Astrocyte (in vitro differentiated cells and primary cell): ENCODE measurements at regions not wholly inside any gene's neighbourhood (a gene's known extent, or its start where the extent isn't known, plus 50 kb on each side); places are given as distances from the start of the nearest gene placed in this dataset.

Experiments
- DNase-seq: peaks from one replicate; pipeline ENCODE4 v3.0.0-alpha.2; 2010; ENCODE audit warnings: low read depth
- FAIRE-seq: peaks from 2 replicates; lab custom pipeline; 2011; peaks lifted over from hg19 to GRCh38; lab: Jason Lieb, UNC
- H2AFZ ChIP-seq: 2 replicates; pipeline ENCODE4 v1.6.0; 2012; ENCODE audit warnings: low read depth, low read length, inconsistent platforms
- H3K27ac ChIP-seq: 2 replicates; pipeline ENCODE4 v1.5.1; 2011; ENCODE audit warnings: low read depth, low read length, inconsistent platforms
- H3K27me3 ChIP-seq: 2 replicates; pipeline ENCODE4 v1.6.0; 2011; ENCODE audit warnings: low read length, inconsistent platforms; ENCODE audit not compliant: insufficient read depth
- H3K36me3 ChIP-seq: 2 replicates; pipeline ENCODE4 v1.5.1; 2011; ENCODE audit warnings: low read length, inconsistent platforms; ENCODE audit not compliant: insufficient read depth
- H3K4me1 ChIP-seq: 2 replicates; pipeline ENCODE4 v1.5.1; 2011; ENCODE audit warnings: low read length, inconsistent platforms; ENCODE audit not compliant: insufficient read depth
- H3K4me2 ChIP-seq: 2 replicates; pipeline ENCODE4 v1.6.0; 2012; ENCODE audit warnings: low read length, inconsistent platforms
- H3K4me3 ChIP-seq: 2 replicates; pipeline ENCODE4 v1.5.1; 2011; ENCODE audit warnings: low read depth, mild to moderate bottlenecking, low read length, inconsistent platforms; ENCODE audit not compliant: insufficient read depth
- H3K79me2 ChIP-seq: 2 replicates; pipeline ENCODE4 v1.6.0; 2012; ENCODE audit warnings: mild to moderate bottlenecking, low read length, inconsistent platforms; ENCODE audit not compliant: insufficient read depth
- H3K9ac ChIP-seq: 2 replicates; pipeline ENCODE4 v1.6.0; 2012; ENCODE audit warnings: mild to moderate bottlenecking, low read length, inconsistent platforms
- H3K9me3 ChIP-seq: 2 replicates; pipeline ENCODE4 v1.5.1; 2012; ENCODE audit warnings: low read depth, mild to moderate bottlenecking, low read length, inconsistent platforms; ENCODE audit not compliant: insufficient read depth
- H4K20me1 ChIP-seq: 2 replicates; pipeline ENCODE4 v1.6.0; 2012; ENCODE audit warnings: low read length, inconsistent platforms; ENCODE audit not compliant: insufficient read depth
- H3K27ac Mint-ChIP-seq: one replicate; pipeline ENCODE4 v1.8.0; 2021; ENCODE audit warnings: mild to moderate bottlenecking, mixed read lengths; ENCODE audit not compliant: unreplicated experiment
- H3K27me3 Mint-ChIP-seq: one replicate; pipeline ENCODE4 v1.8.0; 2021; ENCODE audit warnings: low read depth, mixed read lengths; ENCODE audit not compliant: unreplicated experiment
- H3K36me3 Mint-ChIP-seq: one replicate; pipeline ENCODE4 v1.8.0; 2021; ENCODE audit warnings: low read depth, mixed read lengths; ENCODE audit not compliant: unreplicated experiment
- H3K4me1 Mint-ChIP-seq: one replicate; pipeline ENCODE4 v1.8.0; 2021; ENCODE audit warnings: low read depth, mixed read lengths; ENCODE audit not compliant: unreplicated experiment
- H3K4me3 Mint-ChIP-seq: one replicate; pipeline ENCODE4 v1.8.0; 2021; ENCODE audit warnings: mild to moderate bottlenecking, moderate library complexity, mixed read lengths; ENCODE audit not compliant: unreplicated experiment
- H3K9me3 Mint-ChIP-seq: one replicate; pipeline ENCODE4 v1.8.0; 2021; ENCODE audit warnings: mild to moderate bottlenecking, mixed read lengths; ENCODE audit not compliant: unreplicated experiment
- CTCF ChIP-seq: IDR thresholded peaks from 2 replicates; pipeline ENCODE4 v1.5.1; 2011; ENCODE audit warnings: low read depth, mild to moderate bottlenecking, inconsistent platforms, low read length, moderate library complexity; ENCODE audit not compliant: insufficient read depth
- EZH2 ChIP-seq: IDR thresholded peaks from 2 replicates; pipeline ENCODE4 v1.6.1; 2012; ENCODE audit warnings: mild to moderate bottlenecking, low read length, inconsistent platforms; ENCODE audit not compliant: insufficient read depth

GRCh38 chr1:219480011-219480410, 132.9 kb downstream of the ZC3H11B start:
- Histone ChIP-seq H3K9me3 (no peaks in the 10 kb centered on the region), H3K4me2 (no peak overlapping the region), H3K79me2 (no peaks in the 10 kb centered on the region), H3K4me1 (no peaks in the 10 kb centered on the region), H3K4me3 (no peak overlapping the region), H3K27me3 (no peaks in the 10 kb centered on the region), H3K27ac (no peak overlapping the region), H2AFZ (no peak overlapping the region), H3K36me3 (no peaks in the 10 kb centered on the region), H4K20me1 (no peaks in the 10 kb centered on the region), H3K9ac (no peak overlapping the region)
- Mint-ChIP-seq H3K4me1 (peaks cover 12% of the 10 kb centered on the region), H3K9me3 (no peaks in the 10 kb centered on the region), H3K27me3 (peaks cover 2% of the 10 kb centered on the region), H3K27ac (no peak overlapping the region), H3K4me3 (no peak overlapping the region), H3K36me3 (no peaks in the 10 kb centered on the region)
- peak; percentile 39 for DNase-seq
- FAIRE-seq = no peak
- TF ChIP-seq EZH2 (no peak), CTCF (no peak)

- Histone ChIP-seq H3K4me1 (no peaks in the 10 kb centered on the region), H2AFZ (no peak overlapping the region), H3K27me3 (no peaks in the 10 kb centered on the region), H3K79me2 (no peaks in the 10 kb centered on the region), H3K4me2 (no peak overlapping the region), H3K27ac (no peak overlapping the region), H3K9ac (no peak overlapping the region), H3K4me3 (no peak overlapping the region), H3K9me3 (no peaks in the 10 kb centered on the region), H4K20me1 (no peaks in the 10 kb centered on the region), H3K36me3 (no peaks in the 10 kb centered on the region)
- TF ChIP-seq CTCF = no peak
- no peak for TF ChIP-seq EZH2
- no peak overlapping the region for H3K4me3 Mint-ChIP-seq
- no peak overlapping the region for H3K27ac Mint-ChIP-seq
- no peak for FAIRE-seq
- H3K4me1 Mint-ChIP-seq = peaks cover 12% of the 10 kb centered on the region
- no peaks in the 10 kb centered on the region for H3K9me3 Mint-ChIP-seq
- no peak for DNase-seq
- no peaks in the 10 kb centered on the region for H3K36me3 Mint-ChIP-seq
- peaks cover 2% of the 10 kb centered on the region for H3K27me3 Mint-ChIP-seq
Observed at GRCh38 chr1:219478811-219479210, 134.1 kb downstream of the ZC3H11B start.

GRCh38 chr1:219477861-219478260, 135.0 kb downstream of the ZC3H11B start:
- TF ChIP-seq EZH2 = no peak
- no peak for TF ChIP-seq CTCF
- Histone ChIP-seq H3K36me3 (no peaks in the 10 kb centered on the region), H3K79me2 (no peaks in the 10 kb centered on the region), H3K27ac (no peak overlapping the region), H3K4me3 (no peak overlapping the region), H4K20me1 (no peaks in the 10 kb centered on the region), H3K4me1 (no peaks in the 10 kb centered on the region), H3K9me3 (no peaks in the 10 kb centered on the region), H3K4me2 (no peak overlapping the region), H3K27me3 (no peaks in the 10 kb centered on the region), H2AFZ (no peak overlapping the region), H3K9ac (no peak overlapping the region)
- no peaks in the 10 kb centered on the region for H3K9me3 Mint-ChIP-seq
- peaks cover 2% of the 10 kb centered on the region for H3K27me3 Mint-ChIP-seq
- no peak overlapping the region for H3K4me3 Mint-ChIP-seq
- H3K4me1 Mint-ChIP-seq = peaks cover 12% of the 10 kb centered on the region
- no peak for DNase-seq
- H3K36me3 Mint-ChIP-seq = no peaks in the 10 kb centered on the region
- FAIRE-seq = no peak
- H3K27ac Mint-ChIP-seq = no peak overlapping the region
